ENCODE measurements at regions not wholly inside any gene's neighbourhood (a gene's known extent, or its start where the extent isn't known, plus 50 kb on each side); places are given as distances from the start of the nearest gene placed in this dataset.

DNA sequence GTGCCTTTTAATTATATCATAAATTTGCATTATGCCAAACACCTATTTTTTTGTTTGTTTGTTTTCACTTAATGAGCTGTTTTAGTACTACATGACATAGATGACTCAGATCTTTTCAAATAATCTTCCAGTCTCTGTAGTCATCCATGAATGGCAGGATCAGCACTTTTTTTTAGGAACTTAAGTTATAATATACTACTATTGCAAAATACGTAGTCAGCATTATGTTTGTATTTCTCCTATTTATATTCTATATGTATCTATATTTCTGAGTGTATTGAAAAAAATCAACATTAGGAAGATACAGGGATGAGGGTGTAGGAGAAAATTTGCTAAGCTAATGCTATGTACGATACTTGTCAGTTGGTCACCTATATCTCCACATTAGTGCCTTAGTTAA is 773.1 kb upstream of the AGA start:
- TF ChIP-seq, protein P1, sequence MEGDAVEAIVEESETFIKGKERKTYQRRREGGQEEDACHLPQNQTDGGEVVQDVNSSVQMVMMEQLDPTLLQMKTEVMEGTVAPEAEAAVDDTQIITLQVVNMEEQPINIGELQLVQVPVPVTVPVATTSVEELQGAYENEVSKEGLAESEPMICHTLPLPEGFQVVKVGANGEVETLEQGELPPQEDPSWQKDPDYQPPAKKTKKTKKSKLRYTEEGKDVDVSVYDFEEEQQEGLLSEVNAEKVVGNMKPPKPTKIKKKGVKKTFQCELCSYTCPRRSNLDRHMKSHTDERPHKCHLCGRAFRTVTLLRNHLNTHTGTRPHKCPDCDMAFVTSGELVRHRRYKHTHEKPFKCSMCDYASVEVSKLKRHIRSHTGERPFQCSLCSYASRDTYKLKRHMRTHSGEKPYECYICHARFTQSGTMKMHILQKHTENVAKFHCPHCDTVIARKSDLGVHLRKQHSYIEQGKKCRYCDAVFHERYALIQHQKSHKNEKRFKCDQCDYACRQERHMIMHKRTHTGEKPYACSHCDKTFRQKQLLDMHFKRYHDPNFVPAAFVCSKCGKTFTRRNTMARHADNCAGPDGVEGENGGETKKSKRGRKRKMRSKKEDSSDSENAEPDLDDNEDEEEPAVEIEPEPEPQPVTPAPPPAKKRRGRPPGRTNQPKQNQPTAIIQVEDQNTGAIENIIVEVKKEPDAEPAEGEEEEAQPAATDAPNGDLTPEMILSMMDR (IDR thresholded peaks at IDR 0.05 in 2 of 3, conservative IDR thresholded peaks at IDR 0.05 in 1 of 3; ENCODE audit: borderline replicate concordance in 1 of 3, insufficient read depth in 1 of 3, low read depth in 2 of 3, low read length in 2 of 3): no peak
- TF ChIP-seq RAD21 (IDR thresholded peaks at IDR 0.05; ENCODE audit: low read depth): no peak
- TF ChIP-seq EZH2 (IDR thresholded peaks at IDR 0.05): no peak
- no peak for TF ChIP-seq POLR2A (IDR thresholded peaks at IDR 0.05; ENCODE audit: borderline replicate concordance, extremely low read depth, insufficient read depth, insufficient read length)
- TF ChIP-seq EZH2phosphoT487 (IDR thresholded peaks at IDR 0.05; ENCODE audit: borderline replicate concordance): no peak
- no peak for TF ChIP-seq TCF7L2 (IDR thresholded peaks at IDR 0.05; ENCODE audit: borderline replicate concordance, extremely low read depth, insufficient read depth, insufficient read length)
- TF ChIP-seq YY1 (IDR thresholded peaks at IDR 0.05; ENCODE audit: extremely low read depth, insufficient replicate concordance, low read depth, low read length): no peak
- no peak for TF ChIP-seq CBX3 (IDR thresholded peaks at IDR 0.05; ENCODE audit: low read depth)
- TF ChIP-seq, protein P2, sequence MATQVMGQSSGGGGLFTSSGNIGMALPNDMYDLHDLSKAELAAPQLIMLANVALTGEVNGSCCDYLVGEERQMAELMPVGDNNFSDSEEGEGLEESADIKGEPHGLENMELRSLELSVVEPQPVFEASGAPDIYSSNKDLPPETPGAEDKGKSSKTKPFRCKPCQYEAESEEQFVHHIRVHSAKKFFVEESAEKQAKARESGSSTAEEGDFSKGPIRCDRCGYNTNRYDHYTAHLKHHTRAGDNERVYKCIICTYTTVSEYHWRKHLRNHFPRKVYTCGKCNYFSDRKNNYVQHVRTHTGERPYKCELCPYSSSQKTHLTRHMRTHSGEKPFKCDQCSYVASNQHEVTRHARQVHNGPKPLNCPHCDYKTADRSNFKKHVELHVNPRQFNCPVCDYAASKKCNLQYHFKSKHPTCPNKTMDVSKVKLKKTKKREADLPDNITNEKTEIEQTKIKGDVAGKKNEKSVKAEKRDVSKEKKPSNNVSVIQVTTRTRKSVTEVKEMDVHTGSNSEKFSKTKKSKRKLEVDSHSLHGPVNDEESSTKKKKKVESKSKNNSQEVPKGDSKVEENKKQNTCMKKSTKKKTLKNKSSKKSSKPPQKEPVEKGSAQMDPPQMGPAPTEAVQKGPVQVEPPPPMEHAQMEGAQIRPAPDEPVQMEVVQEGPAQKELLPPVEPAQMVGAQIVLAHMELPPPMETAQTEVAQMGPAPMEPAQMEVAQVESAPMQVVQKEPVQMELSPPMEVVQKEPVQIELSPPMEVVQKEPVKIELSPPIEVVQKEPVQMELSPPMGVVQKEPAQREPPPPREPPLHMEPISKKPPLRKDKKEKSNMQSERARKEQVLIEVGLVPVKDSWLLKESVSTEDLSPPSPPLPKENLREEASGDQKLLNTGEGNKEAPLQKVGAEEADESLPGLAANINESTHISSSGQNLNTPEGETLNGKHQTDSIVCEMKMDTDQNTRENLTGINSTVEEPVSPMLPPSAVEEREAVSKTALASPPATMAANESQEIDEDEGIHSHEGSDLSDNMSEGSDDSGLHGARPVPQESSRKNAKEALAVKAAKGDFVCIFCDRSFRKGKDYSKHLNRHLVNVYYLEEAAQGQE (IDR thresholded peaks at IDR 0.05; ENCODE audit: low read depth): no peak
- TF ChIP-seq, protein P3, sequence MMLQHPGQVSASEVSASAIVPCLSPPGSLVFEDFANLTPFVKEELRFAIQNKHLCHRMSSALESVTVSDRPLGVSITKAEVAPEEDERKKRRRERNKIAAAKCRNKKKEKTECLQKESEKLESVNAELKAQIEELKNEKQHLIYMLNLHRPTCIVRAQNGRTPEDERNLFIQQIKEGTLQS (IDR thresholded peaks at IDR 0.05): no peak
- no peak for TF ChIP-seq POLR2AphosphoS5 (IDR thresholded peaks at IDR 0.05; ENCODE audit: low read depth, low read length)
- TF ChIP-seq ELF1 (IDR thresholded peaks at IDR 0.05; ENCODE audit: borderline replicate concordance, low read depth): no peak

All from HCT116 (cell line).